Stimulated activated CD4-positive, alpha-beta T cell treated with anti-CD3 and anti-CD28 coated beads, Interleukin-4, amount 100 ng/mL, for 1 hour (primary cell): ENCODE measurements at regions not wholly inside any gene's neighbourhood (a gene's known extent, or its start where the extent isn't known, plus 50 kb on each side); places are given as distances from the start of the nearest gene placed in this dataset.
"Not testable (repeated sequence)": the region's sequence is repeated elsewhere in the genome, so short reads cannot be mapped to it uniquely, and the experiment has no call there.

Experiments
- DNase-seq: peaks from one replicate; pipeline ENCODE4 v3.0.0-alpha.2; 2020

GRCh38 chr3:182294256-182294655, 499.0 kb upstream of the ATP11B start:
- DNase-seq, result no peak

- DNase-seq, result no peak
Observed at GRCh38 chr3:182294696-182295095, 498.6 kb upstream of the ATP11B start.

- no peak for DNase-seq
Observed at GRCh38 chr3:182300266-182300665, 493.0 kb upstream of the ATP11B start.

- no peak for DNase-seq
Observed at GRCh38 chr3:182303169-182303568, 490.1 kb upstream of the ATP11B start.

GRCh38 chr3:182305881-182306665, 487.2 kb upstream of the ATP11B start:
- DNase-seq, result no peak

- DNase-seq, result no peak
Observed at GRCh38 chr3:182308328-182308727, 485.0 kb upstream of the ATP11B start.

- no peak for DNase-seq
Observed at GRCh38 chr3:182309120-182309519, 484.2 kb upstream of the ATP11B start.

- no peak for DNase-seq
Observed at GRCh38 chr3:182315313-182315712, 478.0 kb upstream of the ATP11B start.

- no peak for DNase-seq
Observed at GRCh38 chr3:182323126-182323700, 470.1 kb upstream of the ATP11B start.

- DNase-seq, result no peak
Observed at GRCh38 chr3:182323898-182324297, 469.4 kb upstream of the ATP11B start.

- no peak for DNase-seq
Observed at GRCh38 chr3:182325213-182325950, 467.9 kb upstream of the ATP11B start.

GRCh38 chr3:182327196-182327681, 466.1 kb upstream of the ATP11B start:
- DNase-seq, result no peak

GRCh38 chr3:182330646-182331045, 462.7 kb upstream of the ATP11B start:
- DNase-seq, result no peak

- no peak for DNase-seq
Observed at GRCh38 chr3:182331341-182331740, 462.0 kb upstream of the ATP11B start.

- DNase-seq, result no peak
Observed at GRCh38 chr3:182342252-182342651, 451.1 kb upstream of the ATP11B start.

- DNase-seq, result not testable (repeated sequence)
Observed at GRCh38 chr3:182344026-182344425, 449.3 kb upstream of the ATP11B start.

GRCh38 chr3:182349051-182349450, 444.3 kb upstream of the ATP11B start:
- DNase-seq, result no peak

GRCh38 chr3:182349951-182350517, 443.3 kb upstream of the ATP11B start:
- DNase-seq, result no peak

GRCh38 chr3:182357928-182358327, 435.4 kb upstream of the ATP11B start:
- no peak for DNase-seq

- no peak for DNase-seq
Observed at GRCh38 chr3:182364323-182364722, 429.0 kb upstream of the ATP11B start.

GRCh38 chr3:182364723-182365650, 428.3 kb upstream of the ATP11B start:
- DNase-seq, result no peak

GRCh38 chr3:182366746-182367145, 426.6 kb upstream of the ATP11B start:
- DNase-seq, result no peak
